ENCODE measurements at regions not wholly inside any gene's neighbourhood (a gene's known extent, or its start where the extent isn't known, plus 50 kb on each side); places are given as distances from the start of the nearest gene placed in this dataset.

- Mint-ChIP-seq H3K27me3 (no peaks in the 10 kb centered on the region), H3K36me3 (ENCODE audit: low read depth) (no peaks in the 10 kb centered on the region), H3K4me1 (no peaks in the 10 kb centered on the region), H3K9me3 (peaks cover 22% of the 10 kb centered on the region), H3K4me3 (no peak overlapping the region), H3K27ac (no peak overlapping the region)
- ATAC-seq (replicated peaks): no peak
Observed at GRCh38 chr5:29614206-29614605, 1579.3 kb upstream of the CDH6 start.

DNA sequence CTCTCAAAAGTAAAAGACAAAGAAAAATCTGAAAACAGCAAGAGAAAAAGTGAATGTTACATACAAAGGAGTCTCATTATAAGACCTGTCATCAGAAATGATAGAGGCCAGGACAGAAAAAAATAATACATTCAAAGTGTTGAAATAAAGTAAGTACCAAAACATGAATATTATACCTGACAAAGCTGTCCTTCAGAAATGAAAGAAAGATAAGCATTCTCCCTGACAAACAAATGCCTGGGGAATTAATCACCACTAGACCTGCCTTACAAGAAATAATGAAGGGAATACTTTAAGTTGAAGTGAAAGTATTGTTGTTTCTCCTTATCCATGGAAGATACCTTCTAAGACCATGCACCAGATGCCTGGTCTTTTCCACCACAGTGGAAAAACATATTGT lies 1605.2 kb upstream of the CDH6 start:
- Mint-ChIP-seq H3K27me3 (no peaks in the 10 kb centered on the region), H3K9me3 (peaks cover 11% of the 10 kb centered on the region), H3K36me3 (ENCODE audit: low read depth) (no peaks in the 10 kb centered on the region), H3K27ac (no peak overlapping the region), H3K4me1 (no peaks in the 10 kb centered on the region), H3K4me3 (no peak overlapping the region)
- ATAC-seq (replicated peaks): no peak

DNA sequence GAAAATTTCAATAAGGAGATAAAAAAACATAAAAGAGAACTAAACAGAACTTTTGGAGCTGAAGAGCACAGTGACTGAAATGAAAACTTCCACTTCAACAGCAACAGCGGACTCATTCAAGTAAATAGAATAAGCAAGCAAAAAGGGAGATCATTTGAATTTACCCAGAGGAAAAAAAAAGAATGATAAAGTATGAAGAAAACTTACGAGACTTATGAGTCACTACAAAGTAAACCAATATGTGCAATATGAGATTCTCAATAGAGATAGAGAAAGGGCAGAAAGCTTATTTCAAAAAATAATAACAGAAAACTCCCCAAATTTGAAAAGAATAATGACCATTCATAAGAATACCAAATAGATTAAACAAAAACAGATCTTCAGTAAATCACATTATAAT lies 1605.7 kb upstream of the CDH6 start:
- Mint-ChIP-seq H3K4me3 (no peak overlapping the region), H3K36me3 (ENCODE audit: low read depth) (no peaks in the 10 kb centered on the region), H3K9me3 (peaks cover 12% of the 10 kb centered on the region), H3K4me1 (no peaks in the 10 kb centered on the region), H3K27me3 (no peaks in the 10 kb centered on the region), H3K27ac (no peak overlapping the region)
- ATAC-seq (replicated peaks): no peak

DNA sequence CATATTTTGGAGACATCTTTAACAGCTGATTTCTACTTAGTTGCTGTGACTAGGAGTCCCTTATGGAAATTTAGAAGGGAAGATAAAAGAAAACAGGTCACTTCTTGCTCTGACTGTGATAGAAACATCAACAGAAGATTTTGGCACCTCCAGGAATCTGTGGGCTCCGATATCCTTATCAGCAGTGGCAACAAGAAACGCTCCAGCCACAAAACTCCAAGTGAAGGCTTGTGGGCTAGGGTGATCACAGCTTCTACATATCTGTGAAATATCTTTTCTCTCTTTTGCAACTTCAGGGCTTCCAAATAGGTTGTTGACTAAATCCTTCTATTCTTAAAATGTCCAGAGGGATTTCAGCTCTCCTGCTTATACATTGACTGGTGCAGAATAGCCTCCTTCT lies 1625.5 kb upstream of the CDH6 start:
- Mint-ChIP-seq H3K27me3 (no peaks in the 10 kb centered on the region), H3K27ac (no peak overlapping the region), H3K4me1 (no peaks in the 10 kb centered on the region), H3K36me3 (ENCODE audit: low read depth) (no peaks in the 10 kb centered on the region), H3K4me3 (no peak overlapping the region), H3K9me3 (peaks cover 12% of the 10 kb centered on the region)
- no peak for ATAC-seq (replicated peaks)

GRCh38 chr5:29561564-29561963 lies 1631.9 kb upstream of the CDH6 start:
- H3K9me3 Mint-ChIP-seq: no peaks in the 10 kb centered on the region
- no peak overlapping the region for H3K27ac Mint-ChIP-seq
- no peak for ATAC-seq (replicated peaks)

DNA sequence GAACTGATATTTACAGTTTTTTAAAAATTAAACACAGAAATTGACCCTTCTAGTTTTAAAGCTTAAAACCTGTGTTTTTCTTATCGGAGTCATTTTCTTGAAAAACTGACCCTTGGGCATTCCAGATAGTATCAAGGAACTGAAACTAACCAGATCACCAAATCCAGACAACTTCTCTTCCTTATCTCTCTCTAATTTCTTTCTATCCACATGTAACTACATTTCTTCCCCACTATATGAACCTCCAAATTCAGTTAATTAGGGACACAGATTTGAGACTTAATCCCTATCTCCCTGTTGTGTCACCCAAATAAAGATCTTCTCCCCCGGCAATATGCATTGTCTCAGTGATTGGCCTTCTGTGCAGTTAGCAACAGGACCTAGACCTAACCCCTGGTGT lies 1643.0 kb upstream of the CDH6 start:
- H3K9me3 Mint-ChIP-seq: peaks cover 22% of the 10 kb centered on the region
- ATAC-seq (replicated peaks): no peak

More at GRCh38 chr5:29561564-29561963, 1631.9 kb upstream of the CDH6 start:
- no peaks in the 10 kb centered on the region for H3K27me3 Mint-ChIP-seq
- H3K4me1 Mint-ChIP-seq: no peaks in the 10 kb centered on the region
- H3K36me3 Mint-ChIP-seq (ENCODE audit: low read depth): no peaks in the 10 kb centered on the region
- no peak overlapping the region for H3K4me3 Mint-ChIP-seq

DNA sequence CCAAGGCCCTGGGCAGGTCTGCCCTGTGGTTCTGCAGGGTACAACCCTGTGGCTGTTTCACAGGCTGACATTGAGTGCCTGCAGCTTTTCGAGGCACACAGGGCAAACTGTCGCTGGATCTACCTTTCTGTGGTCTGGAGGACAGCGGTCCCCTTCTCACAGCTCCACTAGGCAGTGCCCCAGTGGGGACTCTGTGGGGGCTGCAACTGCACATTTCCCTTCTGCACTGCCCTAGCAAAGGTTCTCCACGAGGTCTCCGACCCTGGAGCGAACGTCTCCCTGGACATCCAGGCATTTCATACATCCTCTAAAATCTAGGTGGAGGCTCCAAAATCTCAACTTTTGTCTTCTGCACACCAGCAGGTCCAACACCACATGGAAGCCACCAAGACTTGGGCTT lies 1645.2 kb upstream of the CDH6 start:
- Mint-ChIP-seq H3K9me3 (peaks cover 22% of the 10 kb centered on the region), H3K36me3 (ENCODE audit: low read depth) (no peaks in the 10 kb centered on the region), H3K27ac (no peak overlapping the region), H3K4me1 (no peaks in the 10 kb centered on the region), H3K27me3 (no peaks in the 10 kb centered on the region), H3K4me3 (no peak overlapping the region)
- no peak for ATAC-seq (replicated peaks)

More for the DNA sequence above, 1643.0 kb upstream of the CDH6 start:
- Mint-ChIP-seq H3K4me3 (no peak overlapping the region), H3K4me1 (no peaks in the 10 kb centered on the region), H3K36me3 (ENCODE audit: low read depth) (no peaks in the 10 kb centered on the region), H3K27ac (no peak overlapping the region), H3K27me3 (no peaks in the 10 kb centered on the region)

- Mint-ChIP-seq H3K27me3 (no peaks in the 10 kb centered on the region), H3K4me3 (no peak overlapping the region), H3K27ac (no peak overlapping the region), H3K36me3 (ENCODE audit: low read depth) (no peaks in the 10 kb centered on the region), H3K9me3 (peaks cover 18% of the 10 kb centered on the region), H3K4me1 (no peaks in the 10 kb centered on the region)
- no peak for ATAC-seq (replicated peaks)
Observed at GRCh38 chr5:29547236-29547865, 1646.1 kb upstream of the CDH6 start.

- no peaks in the 10 kb centered on the region for H3K4me1 Mint-ChIP-seq
- no peak overlapping the region for H3K27ac Mint-ChIP-seq
- H3K36me3 Mint-ChIP-seq (ENCODE audit: low read depth): no peaks in the 10 kb centered on the region
- no peak overlapping the region for H3K4me3 Mint-ChIP-seq
- H3K9me3 Mint-ChIP-seq: peaks cover 13% of the 10 kb centered on the region
- no peak for ATAC-seq (replicated peaks)
- no peaks in the 10 kb centered on the region for H3K27me3 Mint-ChIP-seq
Observed at GRCh38 chr5:29543501-29543900, 1650.0 kb upstream of the CDH6 start.

GRCh38 chr5:29524227-29524626 lies 1669.3 kb upstream of the CDH6 start:
- Mint-ChIP-seq H3K27ac (no peak overlapping the region), H3K4me3 (no peak overlapping the region), H3K27me3 (no peaks in the 10 kb centered on the region), H3K9me3 (peaks cover 10% of the 10 kb centered on the region), H3K36me3 (ENCODE audit: low read depth) (no peaks in the 10 kb centered on the region), H3K4me1 (no peaks in the 10 kb centered on the region)
- no peak for ATAC-seq (replicated peaks)

DNA sequence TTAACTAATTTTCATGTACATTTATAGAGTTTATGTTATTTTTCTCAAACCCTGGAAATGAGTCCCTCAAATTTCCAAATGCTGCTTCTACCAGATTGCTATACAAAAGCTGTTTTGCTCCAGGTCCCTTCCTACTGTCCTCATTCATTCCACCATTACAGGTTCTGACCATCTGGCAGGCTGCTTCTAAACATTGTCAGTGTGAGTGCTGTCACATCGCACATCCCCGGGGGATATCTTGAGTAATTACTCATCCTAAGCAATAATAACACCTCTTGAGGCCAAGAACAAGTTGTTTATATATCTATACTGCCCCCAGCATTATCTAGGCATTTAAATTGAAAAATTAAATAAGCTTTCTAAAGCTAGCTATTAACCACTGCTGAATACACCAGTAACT lies 1675.3 kb upstream of the CDH6 start:
- Mint-ChIP-seq H3K4me3 (no peak overlapping the region), H3K4me1 (no peaks in the 10 kb centered on the region), H3K27me3 (no peaks in the 10 kb centered on the region), H3K9me3 (peaks cover 10% of the 10 kb centered on the region), H3K36me3 (ENCODE audit: low read depth) (no peaks in the 10 kb centered on the region), H3K27ac (no peak overlapping the region)
- no peak for ATAC-seq (replicated peaks)

- no peaks in the 10 kb centered on the region for H3K4me1 Mint-ChIP-seq
- no peak overlapping the region for H3K27ac Mint-ChIP-seq
- H3K36me3 Mint-ChIP-seq (ENCODE audit: low read depth): no peaks in the 10 kb centered on the region
- H3K9me3 Mint-ChIP-seq: peaks cover 14% of the 10 kb centered on the region
- H3K27me3 Mint-ChIP-seq: no peaks in the 10 kb centered on the region
- no peak for ATAC-seq (replicated peaks)
- H3K4me3 Mint-ChIP-seq: no peak overlapping the region
Observed at GRCh38 chr5:29516224-29516623, 1677.3 kb upstream of the CDH6 start.

DNA sequence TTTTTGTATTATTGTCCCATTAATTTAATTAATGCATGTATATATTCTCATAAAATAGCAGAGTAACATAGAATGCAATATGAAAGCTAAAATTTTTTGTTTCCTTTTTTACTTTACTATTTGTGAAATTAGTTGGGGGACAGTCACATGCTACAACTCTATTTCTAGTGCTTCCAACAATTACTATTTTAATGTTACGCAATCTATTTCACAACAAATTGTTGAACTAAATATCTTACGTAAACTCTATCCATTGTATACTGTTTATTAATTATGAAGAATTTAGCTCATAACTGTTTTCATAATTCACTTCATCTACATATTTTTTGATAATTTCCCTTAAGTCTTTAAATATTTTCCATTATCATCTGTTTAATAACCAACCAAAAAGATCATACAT lies 1685.4 kb upstream of the CDH6 start:
- no peaks in the 10 kb centered on the region for H3K4me1 Mint-ChIP-seq
- no peak for ATAC-seq (replicated peaks)
- no peaks in the 10 kb centered on the region for H3K36me3 Mint-ChIP-seq (ENCODE audit: low read depth)
- H3K9me3 Mint-ChIP-seq: peaks cover 19% of the 10 kb centered on the region
- no peak overlapping the region for H3K4me3 Mint-ChIP-seq
- H3K27ac Mint-ChIP-seq: no peak overlapping the region
- H3K27me3 Mint-ChIP-seq: no peaks in the 10 kb centered on the region

- H3K27me3 Mint-ChIP-seq: no peaks in the 10 kb centered on the region
- no peaks in the 10 kb centered on the region for H3K36me3 Mint-ChIP-seq (ENCODE audit: low read depth)
- ATAC-seq (replicated peaks): no peak
- H3K4me3 Mint-ChIP-seq: no peak overlapping the region
- H3K27ac Mint-ChIP-seq: no peak overlapping the region
- H3K4me1 Mint-ChIP-seq: no peaks in the 10 kb centered on the region
- peaks cover 9% of the 10 kb centered on the region for H3K9me3 Mint-ChIP-seq
Observed at GRCh38 chr5:29504411-29504810, 1689.1 kb upstream of the CDH6 start.

GRCh38 chr5:29498860-29499259 lies 1694.6 kb upstream of the CDH6 start:
- Mint-ChIP-seq H3K36me3 (ENCODE audit: low read depth) (no peaks in the 10 kb centered on the region), H3K4me1 (no peaks in the 10 kb centered on the region), H3K4me3 (no peak overlapping the region), H3K27me3 (no peaks in the 10 kb centered on the region), H3K27ac (no peak overlapping the region), H3K9me3 (peaks cover 32% of the 10 kb centered on the region)
- ATAC-seq (replicated peaks): no peak

DNA sequence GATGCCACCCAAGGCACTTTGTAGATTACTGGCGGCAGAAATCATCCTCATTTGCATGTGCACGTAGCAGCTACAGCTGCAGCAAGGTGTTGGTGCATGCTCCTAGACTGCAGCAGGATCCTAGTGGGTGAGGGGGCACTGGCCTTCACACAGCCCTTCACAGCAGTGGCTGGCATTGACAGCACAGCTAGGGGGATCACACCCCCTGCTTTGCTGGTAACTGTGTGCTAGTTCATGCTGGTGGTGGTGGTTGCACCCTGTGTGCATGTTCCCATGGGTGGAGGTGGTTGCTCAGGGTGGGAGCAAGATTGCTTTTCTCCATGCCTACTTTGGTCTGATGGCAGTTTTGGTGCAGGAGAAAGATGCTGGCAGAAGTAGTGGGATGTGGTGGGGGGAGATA lies 1695.1 kb upstream of the CDH6 start:
- H3K36me3 Mint-ChIP-seq (ENCODE audit: low read depth): no peaks in the 10 kb centered on the region
- H3K4me1 Mint-ChIP-seq: no peaks in the 10 kb centered on the region
- ATAC-seq (replicated peaks): no peak
- H3K27me3 Mint-ChIP-seq: no peaks in the 10 kb centered on the region
- H3K27ac Mint-ChIP-seq: no peak overlapping the region
- H3K9me3 Mint-ChIP-seq: peaks cover 32% of the 10 kb centered on the region
- H3K4me3 Mint-ChIP-seq: no peak overlapping the region
